ENCODE measurements at regions not wholly inside any gene's neighbourhood (a gene's known extent, or its start where the extent isn't known, plus 50 kb on each side); places are given as distances from the start of the nearest gene placed in this dataset.
"Not testable (repeated sequence)": the region's sequence is repeated elsewhere in the genome, so short reads cannot be mapped to it uniquely, and the experiment has no call there.

DNA sequence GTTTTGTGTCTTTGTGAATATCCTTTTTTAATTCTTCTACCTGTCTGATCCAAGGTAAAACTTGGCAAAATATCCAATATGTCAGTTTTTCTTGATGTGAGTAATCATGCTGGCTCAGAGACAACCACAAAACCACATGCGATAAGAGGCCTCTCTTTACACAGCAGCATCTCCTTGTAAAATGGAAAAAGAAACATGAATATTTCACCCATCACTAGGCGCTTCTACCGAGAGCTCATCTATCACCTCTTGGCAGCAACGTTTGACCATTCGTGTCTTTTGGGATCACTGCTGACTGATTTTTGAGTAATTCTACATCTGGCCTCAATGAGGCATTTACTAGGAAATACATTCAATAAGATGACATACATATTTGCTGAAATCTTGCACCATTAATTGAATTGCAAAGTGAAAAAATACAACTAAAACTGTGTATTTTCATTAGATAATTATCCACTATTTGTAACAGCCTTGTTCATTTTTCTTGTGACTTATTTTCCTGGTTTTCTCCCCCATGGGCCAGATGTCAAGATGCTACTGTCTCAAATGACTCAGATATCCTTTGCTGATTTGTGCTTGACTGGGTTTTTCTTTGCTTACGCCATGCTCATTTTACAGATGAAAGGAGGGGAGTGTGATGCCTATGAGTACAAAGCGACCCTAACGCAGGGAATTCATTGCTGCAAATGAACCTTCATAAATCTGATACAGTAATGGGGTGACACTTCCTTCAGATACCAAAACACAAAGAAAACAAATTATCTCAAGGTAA lies 467.5 kb downstream of the FBXO15 start:
- no peaks in the 10 kb centered on the region for H3K27me3 ChIP-seq (ENCODE audit: insufficient read depth, low read length)
- H3K4me1 ChIP-seq (ENCODE audit: insufficient read depth, low read length): no peaks in the 10 kb centered on the region
- no peaks in the 10 kb centered on the region for H4K20me1 ChIP-seq (ENCODE audit: insufficient read depth, low read length)
- no peak overlapping the region for H3K27ac ChIP-seq (ENCODE audit: low read depth, low read length)
- H3K4me2 ChIP-seq (ENCODE audit: insufficient read depth, low read length): no peak overlapping the region
- H3K79me2 ChIP-seq (ENCODE audit: insufficient read depth, low read length): no peaks in the 10 kb centered on the region
- no peak for DNase-seq (ENCODE audit: insufficient read length, low spot score, missing footprints)
- TF ChIP-seq, protein P1, sequence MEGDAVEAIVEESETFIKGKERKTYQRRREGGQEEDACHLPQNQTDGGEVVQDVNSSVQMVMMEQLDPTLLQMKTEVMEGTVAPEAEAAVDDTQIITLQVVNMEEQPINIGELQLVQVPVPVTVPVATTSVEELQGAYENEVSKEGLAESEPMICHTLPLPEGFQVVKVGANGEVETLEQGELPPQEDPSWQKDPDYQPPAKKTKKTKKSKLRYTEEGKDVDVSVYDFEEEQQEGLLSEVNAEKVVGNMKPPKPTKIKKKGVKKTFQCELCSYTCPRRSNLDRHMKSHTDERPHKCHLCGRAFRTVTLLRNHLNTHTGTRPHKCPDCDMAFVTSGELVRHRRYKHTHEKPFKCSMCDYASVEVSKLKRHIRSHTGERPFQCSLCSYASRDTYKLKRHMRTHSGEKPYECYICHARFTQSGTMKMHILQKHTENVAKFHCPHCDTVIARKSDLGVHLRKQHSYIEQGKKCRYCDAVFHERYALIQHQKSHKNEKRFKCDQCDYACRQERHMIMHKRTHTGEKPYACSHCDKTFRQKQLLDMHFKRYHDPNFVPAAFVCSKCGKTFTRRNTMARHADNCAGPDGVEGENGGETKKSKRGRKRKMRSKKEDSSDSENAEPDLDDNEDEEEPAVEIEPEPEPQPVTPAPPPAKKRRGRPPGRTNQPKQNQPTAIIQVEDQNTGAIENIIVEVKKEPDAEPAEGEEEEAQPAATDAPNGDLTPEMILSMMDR (IDR thresholded peaks at IDR 0.05; ENCODE audit: extremely low read depth, low read depth, low read length): no peak
- H3K4me3 ChIP-seq (ENCODE audit: insufficient read depth, low read length): no peak overlapping the region
- H3K9me3 ChIP-seq (ENCODE audit: low read depth, low read length): no peaks in the 10 kb centered on the region
- H3K36me3 ChIP-seq (ENCODE audit: insufficient read depth, low read length): no peaks in the 10 kb centered on the region
- H2AFZ ChIP-seq (ENCODE audit: low read length): no peak overlapping the region

GRCh38 chr18:73677450-73677849 lies 470.2 kb downstream of the FBXO15 start:
- TF ChIP-seq, protein P1 (IDR thresholded peaks at IDR 0.05; ENCODE audit: extremely low read depth, low read depth, low read length): no peak
- Histone ChIP-seq H3K27ac (ENCODE audit: low read depth, low read length) (no peak overlapping the region), H3K27me3 (ENCODE audit: insufficient read depth, low read length) (no peaks in the 10 kb centered on the region), H3K79me2 (ENCODE audit: insufficient read depth, low read length) (no peaks in the 10 kb centered on the region), H3K36me3 (ENCODE audit: insufficient read depth, low read length) (no peaks in the 10 kb centered on the region), H4K20me1 (ENCODE audit: insufficient read depth, low read length) (no peaks in the 10 kb centered on the region), H3K4me2 (ENCODE audit: insufficient read depth, low read length) (no peak overlapping the region), H3K4me1 (ENCODE audit: insufficient read depth, low read length) (no peaks in the 10 kb centered on the region), H2AFZ (ENCODE audit: low read length) (no peak overlapping the region), H3K4me3 (ENCODE audit: insufficient read depth, low read length) (no peak overlapping the region), H3K9me3 (ENCODE audit: low read depth, low read length) (no peaks in the 10 kb centered on the region)
- no peak for DNase-seq (ENCODE audit: insufficient read length, low spot score, missing footprints)

DNA sequence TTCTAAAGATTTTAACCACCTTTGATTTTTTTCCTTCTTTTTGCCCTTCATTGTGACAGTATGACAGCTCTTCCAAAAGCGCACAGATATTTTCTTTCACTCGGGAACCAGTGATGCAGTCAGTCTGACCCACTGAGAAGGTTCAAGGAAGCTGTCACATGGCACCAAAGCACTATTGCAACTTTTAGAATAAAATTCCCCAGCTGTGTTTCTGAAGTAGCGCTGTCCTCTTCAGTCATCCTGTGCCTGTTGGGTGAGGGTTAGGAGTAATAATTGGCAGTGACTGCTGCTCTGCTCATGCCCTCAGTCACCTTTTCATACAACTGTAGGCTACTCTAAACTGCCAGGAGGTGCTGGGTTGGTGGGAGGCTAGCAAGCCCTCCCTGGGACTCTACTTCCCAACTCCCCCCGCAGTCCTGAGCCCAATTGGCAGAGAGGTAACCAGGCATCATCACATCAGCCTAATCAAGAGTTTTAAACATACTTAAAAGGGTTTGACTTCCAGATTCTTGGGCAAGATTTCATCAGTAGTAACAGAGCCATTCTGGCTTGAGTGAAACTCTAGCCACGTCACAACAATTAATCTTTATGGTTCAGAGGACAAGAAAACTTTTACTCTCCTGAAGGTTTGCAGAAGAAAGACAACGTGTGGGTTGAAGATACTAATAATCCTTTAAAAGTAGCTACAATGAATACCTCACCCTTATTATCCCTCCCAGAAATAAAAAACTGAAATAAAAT lies 473.3 kb downstream of the FBXO15 start:
- TF ChIP-seq, protein P1 (IDR thresholded peaks at IDR 0.05; ENCODE audit: extremely low read depth, low read depth, low read length): no peak
- no peak overlapping the region for H3K4me3 ChIP-seq (ENCODE audit: insufficient read depth, low read length)
- no peaks in the 10 kb centered on the region for H3K36me3 ChIP-seq (ENCODE audit: insufficient read depth, low read length)
- no peaks in the 10 kb centered on the region for H3K9me3 ChIP-seq (ENCODE audit: low read depth, low read length)
- H3K27me3 ChIP-seq (ENCODE audit: insufficient read depth, low read length): no peaks in the 10 kb centered on the region
- no peak overlapping the region for H3K4me2 ChIP-seq (ENCODE audit: insufficient read depth, low read length)
- no peaks in the 10 kb centered on the region for H4K20me1 ChIP-seq (ENCODE audit: insufficient read depth, low read length)
- no peak for DNase-seq (ENCODE audit: insufficient read length, low spot score, missing footprints)
- peaks cover 5% of the 10 kb centered on the region for H3K4me1 ChIP-seq (ENCODE audit: insufficient read depth, low read length)
- no peaks in the 10 kb centered on the region for H3K79me2 ChIP-seq (ENCODE audit: insufficient read depth, low read length)
- no peak overlapping the region for H3K27ac ChIP-seq (ENCODE audit: low read depth, low read length)
- H2AFZ ChIP-seq (ENCODE audit: low read length): no peak overlapping the region

DNA sequence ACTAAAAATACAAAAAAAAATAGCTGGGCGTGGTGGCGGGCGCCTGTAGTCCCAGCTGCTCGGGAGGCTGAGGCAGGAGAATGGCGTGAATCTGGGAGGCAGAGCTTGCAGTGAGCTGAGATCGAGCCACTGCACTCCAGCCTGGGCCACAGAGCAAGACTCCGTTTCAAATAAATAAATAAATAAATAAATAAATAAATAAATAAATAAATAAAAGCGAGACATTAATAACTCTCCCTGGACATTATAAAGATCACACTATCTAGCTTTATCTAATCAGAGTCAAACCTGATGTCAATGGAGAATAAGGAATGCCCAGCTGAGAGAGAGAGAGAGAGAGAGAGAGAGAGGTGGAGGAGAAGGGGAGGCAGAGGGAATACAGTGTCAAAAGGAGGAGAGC lies 476.2 kb downstream of the FBXO15 start:
- not testable (repeated sequence) for DNase-seq (ENCODE audit: insufficient read length, low spot score, missing footprints); H3K4me3 ChIP-seq (ENCODE audit: insufficient read depth, low read length); H3K4me1 ChIP-seq (ENCODE audit: insufficient read depth, low read length); H2AFZ ChIP-seq (ENCODE audit: low read length); H3K27ac ChIP-seq (ENCODE audit: low read depth, low read length); H3K36me3 ChIP-seq (ENCODE audit: insufficient read depth, low read length); H3K79me2 ChIP-seq (ENCODE audit: insufficient read depth, low read length); H3K9me3 ChIP-seq (ENCODE audit: low read depth, low read length); H3K27me3 ChIP-seq (ENCODE audit: insufficient read depth, low read length); H4K20me1 ChIP-seq (ENCODE audit: insufficient read depth, low read length); H3K4me2 ChIP-seq (ENCODE audit: insufficient read depth, low read length)

Data from osteoblast (primary cell).